GM12878 (cell line): ENCODE measurements at regions not wholly inside any gene's neighbourhood (a gene's known extent, or its start where the extent isn't known, plus 50 kb on each side); places are given as distances from the start of the nearest gene placed in this dataset.

ENCODE experiments used
- ATAC-seq: fragments of 200-7000 bp; cut with Tn5 transposase; 3 replicates; pipeline ENCODE4 v1.9.1; 2020; ENCODE audit warnings: mild to moderate bottlenecking, moderate library complexity
- BruUV-seq: library from RNA; stranded (reverse); fragments of 400-500 nt; replicated peaks from 2 replicates; lab custom pipeline; 2021; lab: Mats Ljungman, UMichigan
- CTCF ChIA-PET: fragments of 300-600 bp; sonication (Branson Sonifier 250); formaldehyde crosslinking; extraction: SDS; loops from one replicate; lab custom pipeline; 2021; ENCODE audit warnings: inconsistent platforms; lab: Yijun Ruan, JAX
- POLR2A ChIA-PET: fragments of 350-600 bp; formaldehyde crosslinking; extraction: SDS; loops from one replicate; lab custom pipeline; 2021; ENCODE audit warnings: inconsistent platforms; lab: Charles Lee
- RAD21 ChIA-PET: fragments of 300-600 bp; sonication (Branson Sonifier 250); formaldehyde crosslinking; loops from one replicate; lab custom pipeline; 2023; ENCODE audit warnings: antibody characterized with exemption; ENCODE audit not compliant: unreplicated experiment; lab: Charles Lee
- SMC1A ChIA-PET: fragments of 300-600 bp; sonication (Branson Sonifier 250); formaldehyde crosslinking; loops from one replicate; lab custom pipeline; 2023; ENCODE audit not compliant: unreplicated experiment, uncharacterized antibody; lab: Charles Lee
- DNase-seq: peaks from one replicate; pipeline ENCODE4 v3.0.0-alpha.2; 2011; ENCODE audit warnings: low read depth, low spot score
- FAIRE-seq: peaks from 3 replicates; lab custom pipeline; 2011; peaks lifted over from hg19 to GRCh38; lab: Jason Lieb, UNC
- H2AFZ ChIP-seq: 2 replicates; pipeline ENCODE4 v1.6.0; 2011; ENCODE audit warnings: low read depth, low read length, control low read depth; ENCODE audit not compliant: control insufficient read depth
- H3K27ac ChIP-seq: 2 replicates; pipeline ENCODE4 v1.5.1; 2011; ENCODE audit warnings: control low read depth; ENCODE audit not compliant: control insufficient read depth, insufficient read depth
- H3K27me3 ChIP-seq, 2 experiments: replicated peaks in 1 of 2; 2 replicates each; pipeline versions ENCODE4 v1.6.0 to v1.6.1; 2011; ENCODE audit warnings: low read length in 1 of 2; ENCODE audit not compliant: control insufficient read depth in 2 of 2, insufficient read depth in 2 of 2
- H3K36me3 ChIP-seq, 2 experiments: 2 replicates each; pipeline ENCODE4 v1.5.1; 2011; ENCODE audit warnings: low read length in 1 of 2; ENCODE audit not compliant: control insufficient read depth in 2 of 2, insufficient read depth in 2 of 2
- H3K4me1 ChIP-seq: 2 replicates; pipeline ENCODE4 v1.6.1; 2011; ENCODE audit warnings: mild to moderate bottlenecking, low read length, moderate library complexity, mixed read lengths; ENCODE audit not compliant: control insufficient read depth, insufficient read depth
- H3K4me2 ChIP-seq: 2 replicates; pipeline ENCODE4 v1.6.0; 2011; ENCODE audit warnings: control low read depth; ENCODE audit not compliant: control insufficient read depth, insufficient read depth
- H3K4me3 ChIP-seq: fragments of 200-600 bp; sonication (generic); 2 replicates; pipeline ENCODE4 v1.5.1; 2016
- H3K79me2 ChIP-seq: 2 replicates; pipeline ENCODE4 v1.6.0; 2011; ENCODE audit warnings: low read length; ENCODE audit not compliant: control insufficient read depth, insufficient read depth
- H3K9ac ChIP-seq: 2 replicates; pipeline ENCODE4 v1.8.0; 2011; ENCODE audit warnings: low read length, control low read depth, mixed read lengths; ENCODE audit not compliant: control insufficient read depth, insufficient read depth
- H3K9me3 ChIP-seq: replicated peaks from 3 replicates; pipeline ENCODE4 v1.5.1; 2011; ENCODE audit warnings: mild to moderate bottlenecking, low read length; ENCODE audit not compliant: control insufficient read depth, insufficient read depth
- H4K20me1 ChIP-seq: 2 replicates; pipeline ENCODE4 v1.6.0; 2011; ENCODE audit not compliant: control insufficient read depth, insufficient read depth
- CBFB ChIP-seq: IDR thresholded peaks from 2 replicates; pipeline ENCODE4 v1.6.1; 2016; ENCODE audit warnings: antibody characterized with exemption, low read depth
- CBX5 ChIP-seq: sonication (generic); IDR thresholded peaks from 2 replicates; pipeline ENCODE4 v1.6.1; 2016; ENCODE audit warnings: low read depth, moderate library complexity, mild to moderate bottlenecking, inconsistent platforms
- CHD4 ChIP-seq: fragments of 200-600 bp; sonication (generic); IDR thresholded peaks from 2 replicates; pipeline ENCODE4 v1.6.1; 2016; ENCODE audit warnings: mild to moderate bottlenecking
- CREM ChIP-seq: IDR thresholded peaks from 2 replicates; pipeline ENCODE4 v1.6.1; 2014; ENCODE audit warnings: antibody characterized with exemption, low read depth
- HDAC2 ChIP-seq: fragments of 200-600 bp; sonication (generic); IDR thresholded peaks from 2 replicates; pipeline ENCODE4 v1.6.1; 2017
- HDAC6 ChIP-seq: fragments of 200-600 bp; sonication (generic); IDR thresholded peaks from one replicate; pipeline ENCODE4 v1.8.0; 2017; ENCODE audit warnings: antibody characterized with exemption; ENCODE audit not compliant: unreplicated experiment
- HDGF ChIP-seq: fragments of 450-650 bp; IDR thresholded peaks from 2 replicates; pipeline ENCODE4 v1.6.1; 2016; ENCODE audit warnings: antibody characterized with exemption
- KDM1A ChIP-seq: fragments of 200-600 bp; sonication (generic); IDR thresholded peaks from 2 replicates; pipeline ENCODE4 v1.6.1; 2016; ENCODE audit warnings: borderline replicate concordance
- RCOR1 ChIP-seq: conservative IDR thresholded peaks from 2 replicates; pipeline ENCODE4 v1.6.1; 2012; ENCODE audit warnings: low read depth, low read length, improper control_type of control experiment
- RELA ChIP-seq: fragments of 450-650 bp; IDR thresholded peaks from 2 replicates; pipeline ENCODE4 v1.8.0; 2014; ENCODE audit warnings: borderline replicate concordance; ENCODE audit not compliant: partially characterized antibody
- TAF1 ChIP-seq: IDR thresholded peaks from 2 replicates; pipeline ENCODE4 v1.6.1; 2011; ENCODE audit warnings: mild to moderate bottlenecking, low read depth, low read length, borderline replicate concordance
- WGBS: methylation state at CpG from one replicate; pipeline ENCODE4 v1.1.6; 2016; ENCODE audit warnings: low lambda C conversion rate; ENCODE audit not compliant: insufficient replicate concordance, insufficient coverage; ENCODE audit errors: missing lambda C conversion rate; 5-methylcytosine and 5-hydroxymethylcytosine counted together
- in situ Hi-C: fragments of 300-500 bp; cut with MboI; formaldehyde crosslinking; loops from 9 replicates; pipeline ENCODE4 v1.14.3; 2018; ENCODE audit warnings: mixed read lengths
- intact Hi-C: fragments of 100-400 bp; cut with micrococcal nuclease; formaldehyde crosslinking; loops from one replicate; pipeline ENCODE4 v1.14.2; 2022; ENCODE audit not compliant: unreplicated experiment
- TF ChIP-seq, protein P1 (sequence below): IDR thresholded peaks from 2 replicates; pipeline ENCODE4 v1.6.1; 2012; ENCODE audit warnings: low read depth, low read length, improper control_type of control experiment
- TF ChIP-seq, protein P2 (sequence below): fragments of 150-350 bp; IDR thresholded peaks from 2 replicates; pipeline ENCODE4 v1.6.1; 2016; ENCODE audit warnings: low read depth, low read length
- TF ChIP-seq, protein P3 (sequence below): fragments of 150-350 bp; IDR thresholded peaks from 2 replicates; pipeline ENCODE4 v1.6.1; 2014; ENCODE audit warnings: mild to moderate bottlenecking, low read depth, low read length

DNA sequence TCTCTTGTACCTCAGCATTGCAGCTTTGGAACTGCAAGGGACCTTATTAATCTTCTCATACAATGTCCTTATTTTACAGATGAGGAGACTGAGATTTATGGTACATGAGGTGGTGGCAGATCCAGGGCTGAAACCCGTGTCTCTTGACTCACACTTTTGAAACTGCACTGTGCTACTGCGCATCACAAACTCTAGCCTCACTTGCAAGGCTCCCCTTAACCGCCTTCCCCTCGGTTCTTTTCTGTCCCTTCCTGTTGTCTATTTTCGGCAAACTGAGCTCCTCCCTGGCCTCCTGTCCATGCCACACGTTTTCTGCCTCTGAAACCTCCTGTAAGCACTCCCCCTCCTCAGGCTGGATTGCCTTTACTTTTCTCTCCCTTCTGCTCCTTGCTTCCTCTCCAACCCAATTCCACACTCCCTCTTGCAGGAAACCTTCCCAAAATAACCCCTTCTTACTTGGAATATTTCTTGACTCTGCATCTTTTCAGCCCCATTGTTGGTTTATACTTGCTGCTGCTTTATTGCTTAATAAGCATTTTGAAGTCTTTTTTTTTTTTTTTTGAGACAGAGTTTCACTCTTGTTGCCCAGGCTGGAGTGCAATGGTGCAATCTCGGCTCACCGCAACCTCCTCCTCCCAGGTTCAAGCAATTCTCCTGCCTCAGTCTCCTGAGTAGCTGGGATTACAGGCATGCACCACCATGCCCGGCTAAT lies 72.4 kb upstream of the CISTR start:
- Histone ChIP-seq H3K4me1 (no peaks in the 10 kb centered on the region), H3K27me3 (peaks cover 3 to 5% of the 10 kb centered on the region in 2 experiments; a peak in 3 of 4 replicates), H3K9me3 (no peaks in the 10 kb centered on the region), H4K20me1 (no peaks in the 10 kb centered on the region), H3K79me2 (no peaks in the 10 kb centered on the region), H3K36me3 (no peaks in the 10 kb centered on the region), H2AFZ (no peak overlapping the region), H3K9ac (no peak overlapping the region), H3K27ac (no peak overlapping the region), H3K4me2 (no peak overlapping the region), H3K4me3 (no peak overlapping the region)
- FAIRE-seq, result no peak
- ChIA-PET RAD21 (no interaction called here), SMC1A (interaction anchor here (1.5 kb wide), 1 partner anchor 40 kb away, joined by 3 read pairs; no protein-coding TSS in a partner anchor), POLR2A (no interaction called here), CTCF (interaction anchor here (1.0 kb wide), 1 partner anchor 40 kb away, joined by 3 read pairs; no protein-coding TSS in a partner anchor)
- no TSS peak for BruUV-seq
- ATAC-seq, result no peak
- TF ChIP-seq HDGF (no peak), CBX5 (no peak), CBFB (no peak), CREM (no peak), RELA (no peak), TAF1 (no peak), CHD4 (no peak), KDM1A (no peak), HDAC2 (no peak), HDAC6 (no peak), RCOR1 (no peak)
- TF ChIP-seq, protein P1, sequence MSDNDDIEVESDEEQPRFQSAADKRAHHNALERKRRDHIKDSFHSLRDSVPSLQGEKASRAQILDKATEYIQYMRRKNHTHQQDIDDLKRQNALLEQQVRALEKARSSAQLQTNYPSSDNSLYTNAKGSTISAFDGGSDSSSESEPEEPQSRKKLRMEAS, result no peak
- TF ChIP-seq, protein P2, sequence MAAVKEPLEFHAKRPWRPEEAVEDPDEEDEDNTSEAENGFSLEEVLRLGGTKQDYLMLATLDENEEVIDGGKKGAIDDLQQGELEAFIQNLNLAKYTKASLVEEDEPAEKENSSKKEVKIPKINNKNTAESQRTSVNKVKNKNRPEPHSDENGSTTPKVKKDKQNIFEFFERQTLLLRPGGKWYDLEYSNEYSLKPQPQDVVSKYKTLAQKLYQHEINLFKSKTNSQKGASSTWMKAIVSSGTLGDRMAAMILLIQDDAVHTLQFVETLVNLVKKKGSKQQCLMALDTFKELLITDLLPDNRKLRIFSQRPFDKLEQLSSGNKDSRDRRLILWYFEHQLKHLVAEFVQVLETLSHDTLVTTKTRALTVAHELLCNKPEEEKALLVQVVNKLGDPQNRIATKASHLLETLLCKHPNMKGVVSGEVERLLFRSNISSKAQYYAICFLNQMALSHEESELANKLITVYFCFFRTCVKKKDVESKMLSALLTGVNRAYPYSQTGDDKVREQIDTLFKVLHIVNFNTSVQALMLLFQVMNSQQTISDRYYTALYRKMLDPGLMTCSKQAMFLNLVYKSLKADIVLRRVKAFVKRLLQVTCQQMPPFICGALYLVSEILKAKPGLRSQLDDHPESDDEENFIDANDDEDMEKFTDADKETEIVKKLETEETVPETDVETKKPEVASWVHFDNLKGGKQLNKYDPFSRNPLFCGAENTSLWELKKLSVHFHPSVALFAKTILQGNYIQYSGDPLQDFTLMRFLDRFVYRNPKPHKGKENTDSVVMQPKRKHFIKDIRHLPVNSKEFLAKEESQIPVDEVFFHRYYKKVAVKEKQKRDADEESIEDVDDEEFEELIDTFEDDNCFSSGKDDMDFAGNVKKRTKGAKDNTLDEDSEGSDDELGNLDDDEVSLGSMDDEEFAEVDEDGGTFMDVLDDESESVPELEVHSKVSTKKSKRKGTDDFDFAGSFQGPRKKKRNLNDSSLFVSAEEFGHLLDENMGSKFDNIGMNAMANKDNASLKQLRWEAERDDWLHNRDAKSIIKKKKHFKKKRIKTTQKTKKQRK, result no peak
- TF ChIP-seq, protein P3, sequence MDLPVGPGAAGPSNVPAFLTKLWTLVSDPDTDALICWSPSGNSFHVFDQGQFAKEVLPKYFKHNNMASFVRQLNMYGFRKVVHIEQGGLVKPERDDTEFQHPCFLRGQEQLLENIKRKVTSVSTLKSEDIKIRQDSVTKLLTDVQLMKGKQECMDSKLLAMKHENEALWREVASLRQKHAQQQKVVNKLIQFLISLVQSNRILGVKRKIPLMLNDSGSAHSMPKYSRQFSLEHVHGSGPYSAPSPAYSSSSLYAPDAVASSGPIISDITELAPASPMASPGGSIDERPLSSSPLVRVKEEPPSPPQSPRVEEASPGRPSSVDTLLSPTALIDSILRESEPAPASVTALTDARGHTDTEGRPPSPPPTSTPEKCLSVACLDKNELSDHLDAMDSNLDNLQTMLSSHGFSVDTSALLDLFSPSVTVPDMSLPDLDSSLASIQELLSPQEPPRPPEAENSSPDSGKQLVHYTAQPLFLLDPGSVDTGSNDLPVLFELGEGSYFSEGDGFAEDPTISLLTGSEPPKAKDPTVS, result no peak
- no peak for DNase-seq
- intact Hi-C loops (no loop called here), in situ Hi-C loops (no loop called here)
- WGBS, result 27% methylated on average over 9 of the region's 9 CpGs
